Endothelial cell of hepatic sinusoid (primary cell): ENCODE measurements at regions not wholly inside any gene's neighbourhood (a gene's known extent, or its start where the extent isn't known, plus 50 kb on each side); places are given as distances from the start of the nearest gene placed in this dataset.
"Not testable (repeated sequence)": the region's sequence is repeated elsewhere in the genome, so short reads cannot be mapped to it uniquely, and the experiment has no call there.

Experiments
- in situ Hi-C: cut with HindIII; loops from 2 replicates; pipeline ENCODE4 v1.10.0; 2017; ENCODE audit warnings: low sequenced_read_pairs

DNA sequence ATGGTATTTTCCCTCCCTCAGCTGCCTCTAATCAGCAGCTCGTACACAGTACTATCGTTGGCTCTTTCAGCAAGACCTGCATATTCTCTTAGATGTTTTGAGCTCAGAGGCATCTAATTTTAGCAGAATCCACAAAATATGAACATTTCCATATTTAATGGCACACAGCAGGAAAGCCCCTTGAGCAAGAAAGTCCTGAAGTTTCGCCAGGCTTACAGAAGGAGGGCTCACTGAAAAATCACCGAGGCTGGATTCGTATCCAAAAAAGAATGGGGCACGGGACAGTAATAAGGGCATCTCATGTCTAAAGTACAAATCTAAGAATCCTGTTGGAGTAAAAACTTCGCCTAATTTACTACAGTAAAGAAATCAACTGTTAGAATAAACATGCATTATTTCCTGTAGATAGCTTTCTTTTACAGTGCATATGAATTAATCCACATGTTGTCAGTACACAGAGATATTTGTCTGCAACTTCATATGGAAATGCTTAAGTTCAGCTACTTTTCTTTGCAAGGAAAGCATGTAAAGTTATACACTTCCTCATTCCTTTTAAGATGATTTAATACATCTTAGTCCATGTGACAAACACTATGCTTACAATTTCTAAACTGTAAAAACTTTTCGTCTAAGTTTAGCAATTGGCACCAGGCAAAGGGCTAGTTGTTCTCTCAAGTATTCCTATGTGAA lies 1205.3 kb upstream of the ADGRL4 start:
- in situ Hi-C loops = no loop called here

DNA sequence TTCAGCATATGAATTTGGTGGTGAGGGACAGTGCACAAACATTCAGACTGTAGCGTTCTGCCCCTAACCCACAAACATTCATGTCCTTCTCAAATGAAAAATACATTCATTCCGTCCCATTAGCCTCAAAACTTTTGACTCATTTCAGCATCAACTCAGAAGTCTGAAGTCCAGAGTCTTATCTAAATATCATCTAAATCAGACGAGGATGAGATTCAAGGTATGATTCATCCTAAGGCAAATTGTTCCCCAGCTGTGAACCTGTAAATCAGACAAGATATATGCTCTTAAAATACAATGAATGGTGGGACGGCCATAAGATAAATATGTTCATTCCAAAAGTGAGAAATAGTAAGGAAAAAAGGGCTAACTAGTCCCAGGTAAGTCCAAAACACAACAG lies 1195.6 kb upstream of the ADGRL4 start:
- in situ Hi-C loops = no loop called here

DNA sequence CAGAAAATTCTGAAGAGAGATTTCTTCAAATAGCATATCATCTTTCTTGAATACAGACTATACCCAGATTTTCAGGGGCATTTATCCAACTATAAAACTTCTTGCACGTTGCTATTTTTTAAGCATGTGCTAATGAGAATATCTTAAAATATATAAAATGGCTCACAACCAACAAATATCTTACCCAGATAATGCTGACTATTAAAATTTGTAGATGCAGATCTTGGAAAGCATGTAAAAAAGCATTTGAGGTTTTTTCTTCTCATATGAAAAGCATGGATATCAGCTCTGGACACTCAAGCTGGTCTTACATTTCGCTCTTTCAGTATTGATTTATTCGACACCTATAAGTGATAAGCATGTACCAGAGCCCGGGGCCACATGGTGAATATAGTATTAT lies 1187.7 kb upstream of the ADGRL4 start:
- in situ Hi-C loops = no loop called here

DNA sequence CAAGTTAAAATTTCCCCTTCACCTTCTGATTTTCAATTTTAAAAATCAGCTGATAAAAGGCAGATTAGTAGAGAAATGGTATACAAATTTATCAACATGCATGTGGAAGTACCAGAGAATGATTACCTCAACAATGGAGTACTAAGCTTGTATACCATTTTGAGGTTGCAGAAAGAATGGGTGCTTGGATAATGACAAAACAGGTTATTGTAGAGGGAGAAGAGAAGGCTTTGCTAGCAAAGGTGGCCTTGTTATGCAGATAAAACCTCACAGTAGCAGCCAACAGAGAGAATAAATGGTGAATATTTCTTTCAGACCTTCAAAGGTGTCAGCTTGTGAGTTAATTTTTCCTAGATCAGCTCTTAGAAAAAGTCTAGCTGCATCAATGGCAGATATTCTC lies 1174.9 kb upstream of the ADGRL4 start:
- in situ Hi-C loops = no loop called here

DNA sequence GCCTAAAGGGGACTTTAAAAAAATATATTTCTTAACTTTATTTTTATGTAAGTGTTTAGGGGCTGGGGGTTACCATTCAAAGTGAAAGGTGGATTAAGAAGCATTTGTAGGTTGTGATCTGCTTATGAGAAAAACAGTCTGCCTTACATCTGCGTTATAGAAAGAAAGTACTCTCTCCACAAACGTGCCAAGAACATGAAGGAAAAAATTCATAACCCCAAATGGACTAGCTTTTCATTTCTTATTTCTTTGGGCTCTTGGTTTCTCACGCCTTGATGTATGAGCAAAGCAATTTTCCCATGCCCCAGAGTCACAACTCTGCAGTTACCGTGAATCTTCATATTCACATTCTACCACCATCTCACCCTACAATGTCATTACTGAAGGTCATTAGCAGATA lies 1165.1 kb upstream of the ADGRL4 start:
- in situ Hi-C loops = no loop called here

DNA sequence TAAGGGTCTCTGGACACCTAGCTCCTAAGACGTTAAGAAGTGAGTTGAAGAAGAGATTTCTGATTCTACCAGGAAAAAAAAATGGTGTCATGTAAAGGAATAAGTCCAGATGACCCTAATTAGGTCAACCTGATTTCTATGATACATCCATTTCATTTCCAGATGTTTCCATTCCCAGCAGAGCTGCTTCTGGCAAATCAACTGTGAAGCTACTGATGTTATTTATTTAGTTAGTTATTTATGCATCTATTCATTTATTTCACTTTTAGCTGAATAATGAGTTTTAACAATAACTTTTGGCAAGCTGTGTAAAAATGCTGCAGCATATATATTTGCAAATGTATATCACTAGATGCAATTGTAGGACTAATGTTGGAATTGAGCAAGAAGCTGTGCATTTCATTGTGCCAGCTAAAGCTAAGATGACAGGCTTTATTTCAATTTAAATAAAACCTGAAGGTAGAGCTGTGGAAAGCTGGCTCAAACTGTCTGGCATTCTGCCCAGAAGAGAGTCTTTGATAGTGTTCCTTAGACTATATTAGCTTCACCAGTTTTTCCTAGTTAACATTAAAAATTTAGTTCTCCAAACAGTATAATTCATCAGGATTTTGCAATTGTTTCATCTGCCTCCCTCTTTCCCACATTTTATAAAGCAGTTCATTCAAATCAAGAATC lies 1164.4 kb upstream of the ADGRL4 start:
- in situ Hi-C loops = no loop called here

DNA sequence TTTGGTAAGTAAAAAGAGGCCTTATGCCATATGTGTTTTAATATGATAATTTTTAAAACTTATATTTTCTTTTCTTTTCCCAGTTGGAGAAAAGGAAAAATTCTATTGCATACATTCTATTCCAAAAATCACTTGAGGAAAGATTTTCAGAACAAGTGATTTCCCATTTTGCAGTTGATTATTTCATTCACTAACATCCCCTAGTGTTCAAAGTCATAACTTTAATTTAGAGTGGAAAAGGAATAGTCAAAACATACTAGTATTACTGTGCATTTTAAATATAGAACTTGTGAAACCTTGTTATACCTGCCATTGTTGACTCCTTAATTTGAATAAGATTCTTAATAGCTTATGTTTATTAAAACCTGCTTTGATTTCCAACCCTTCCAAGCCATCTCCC lies 1157.6 kb upstream of the ADGRL4 start:
- in situ Hi-C loops = no loop called here

DNA sequence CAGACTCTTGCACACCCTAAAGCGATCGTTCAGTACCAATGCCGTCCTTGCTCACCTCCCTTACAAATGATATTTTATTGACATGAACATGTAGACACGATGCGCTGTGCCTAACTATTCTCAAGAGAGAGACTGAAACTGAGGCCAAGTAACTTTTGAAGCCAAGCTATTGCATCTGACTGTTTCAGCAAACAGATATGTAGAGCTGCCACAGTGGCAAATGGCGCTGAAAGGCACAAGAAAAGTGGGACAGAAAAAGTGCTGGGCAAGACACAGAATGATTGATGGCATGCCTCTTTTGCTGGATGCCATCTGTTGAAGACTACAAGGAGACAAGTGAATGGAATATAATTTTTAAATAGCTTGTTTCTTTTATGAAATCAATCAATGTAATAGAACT lies 1157.2 kb upstream of the ADGRL4 start:
- in situ Hi-C loops = no loop called here

DNA sequence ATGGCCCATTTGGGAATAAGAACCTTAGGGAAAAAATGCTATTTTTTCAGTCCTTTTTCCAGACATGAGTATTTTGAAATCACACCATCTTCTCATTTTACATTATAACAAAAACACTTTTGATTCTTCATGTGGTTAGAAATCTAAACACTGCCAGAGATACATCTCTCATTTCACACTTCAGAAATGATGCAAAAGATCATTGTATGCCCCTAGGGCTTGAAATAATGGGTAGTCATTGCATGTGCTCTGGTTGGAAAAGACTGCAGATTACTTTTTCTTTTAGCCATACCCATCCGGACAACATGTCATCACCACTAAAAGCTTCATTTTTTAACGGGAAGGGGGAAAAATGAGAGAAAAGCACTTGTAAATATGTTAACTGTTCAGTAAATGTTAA lies 1152.2 kb upstream of the ADGRL4 start:
- in situ Hi-C loops = no loop called here

DNA sequence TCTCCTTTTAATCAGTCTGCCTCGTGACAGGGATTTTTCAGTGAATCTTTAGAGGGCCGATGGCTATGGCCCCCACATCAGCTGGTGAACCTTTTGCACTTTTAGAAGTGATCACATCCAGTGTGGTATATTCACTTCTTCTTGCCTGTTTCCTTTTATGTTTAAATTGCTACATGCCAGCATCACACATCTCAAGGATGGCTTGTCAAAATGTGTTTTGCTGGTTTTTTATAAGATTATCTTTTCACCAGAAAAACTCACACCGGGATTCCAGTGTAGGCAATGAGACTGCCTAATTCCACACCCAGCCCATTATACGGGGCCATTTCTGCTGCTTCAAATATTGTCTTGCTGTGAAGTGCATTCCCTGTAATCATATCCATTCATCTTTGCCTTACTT lies 1151.7 kb upstream of the ADGRL4 start:
- in situ Hi-C loops = no loop called here

DNA sequence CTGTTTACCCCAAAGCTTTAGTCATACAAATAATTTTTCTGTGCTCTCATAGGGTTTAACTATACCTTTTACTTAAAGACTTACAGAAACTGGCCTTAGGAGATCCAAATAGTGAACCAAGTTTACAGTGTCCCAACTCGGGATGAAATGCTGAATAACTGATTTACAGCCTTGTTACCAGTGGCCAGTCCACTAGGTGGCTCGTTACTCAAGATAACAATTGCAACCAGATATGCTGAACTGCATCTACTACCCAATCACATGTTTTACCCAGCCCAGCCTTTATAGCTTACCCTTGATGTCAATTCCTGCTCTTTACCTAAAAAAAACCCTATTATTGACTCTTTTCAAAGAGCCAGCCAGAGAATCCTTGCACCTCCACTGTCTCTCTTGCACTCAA lies 1148.8 kb upstream of the ADGRL4 start:
- in situ Hi-C loops = no loop called here

DNA sequence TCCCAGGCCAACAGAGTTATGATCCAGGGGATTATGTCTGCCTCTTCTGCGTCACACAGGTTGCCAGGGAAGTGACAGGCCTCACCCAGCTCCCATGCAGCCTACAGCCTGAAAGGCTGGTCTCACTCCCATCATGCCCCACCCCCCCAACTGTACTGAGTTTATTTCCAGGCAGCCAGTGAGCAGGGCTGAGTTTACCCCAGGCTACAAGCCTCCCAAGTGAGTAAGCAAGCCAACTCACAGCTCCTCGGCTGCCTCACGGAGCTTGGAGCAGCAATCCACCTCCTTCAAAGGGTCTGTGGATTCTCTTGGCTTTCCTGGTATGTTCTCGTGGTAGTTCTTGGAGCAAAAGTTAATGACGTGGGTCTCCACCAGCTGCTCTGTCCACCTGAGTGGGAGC lies 1147.6 kb upstream of the ADGRL4 start:
- in situ Hi-C loops = no loop called here

DNA sequence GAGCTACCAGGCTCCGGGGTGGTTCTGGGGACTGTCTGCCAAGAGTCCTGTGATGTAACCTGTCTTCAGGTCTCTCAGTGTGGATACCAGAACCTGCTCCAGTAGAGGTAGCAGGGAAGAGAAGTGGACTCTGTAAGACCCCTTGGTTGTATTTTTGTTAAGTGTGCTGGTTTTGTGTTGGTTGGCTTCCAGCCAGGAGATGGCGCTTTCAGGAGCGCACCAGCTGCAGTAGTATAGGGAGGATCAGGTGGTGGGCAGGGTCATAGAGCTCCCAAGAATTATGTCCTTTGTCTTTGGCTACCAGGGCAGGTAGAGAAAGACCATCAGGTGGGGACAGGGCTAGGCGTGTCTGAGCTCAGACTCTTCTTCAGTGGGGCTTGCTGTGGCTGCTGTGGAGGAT lies 1147.2 kb upstream of the ADGRL4 start:
- in situ Hi-C loops = no loop called here

DNA sequence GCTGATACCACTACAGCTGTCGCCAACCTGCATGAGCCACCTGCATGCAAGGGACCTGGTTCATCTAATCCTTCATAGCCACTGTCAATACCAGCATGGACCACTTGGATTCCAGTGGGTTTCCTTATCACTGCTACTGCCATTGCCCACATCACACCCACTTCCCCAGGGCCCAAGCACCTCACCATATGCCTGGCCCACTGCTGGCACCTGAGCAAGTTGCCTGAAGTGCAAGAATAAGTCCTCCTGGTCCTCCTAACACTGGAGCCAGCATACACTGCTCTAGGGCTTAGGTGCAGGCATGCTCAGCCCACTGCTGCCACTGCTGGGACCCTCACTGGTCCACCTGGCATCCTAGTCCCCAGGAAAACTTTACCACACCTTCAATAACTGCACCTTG lies 1136.8 kb upstream of the ADGRL4 start:
- in situ Hi-C loops = no loop called here

DNA sequence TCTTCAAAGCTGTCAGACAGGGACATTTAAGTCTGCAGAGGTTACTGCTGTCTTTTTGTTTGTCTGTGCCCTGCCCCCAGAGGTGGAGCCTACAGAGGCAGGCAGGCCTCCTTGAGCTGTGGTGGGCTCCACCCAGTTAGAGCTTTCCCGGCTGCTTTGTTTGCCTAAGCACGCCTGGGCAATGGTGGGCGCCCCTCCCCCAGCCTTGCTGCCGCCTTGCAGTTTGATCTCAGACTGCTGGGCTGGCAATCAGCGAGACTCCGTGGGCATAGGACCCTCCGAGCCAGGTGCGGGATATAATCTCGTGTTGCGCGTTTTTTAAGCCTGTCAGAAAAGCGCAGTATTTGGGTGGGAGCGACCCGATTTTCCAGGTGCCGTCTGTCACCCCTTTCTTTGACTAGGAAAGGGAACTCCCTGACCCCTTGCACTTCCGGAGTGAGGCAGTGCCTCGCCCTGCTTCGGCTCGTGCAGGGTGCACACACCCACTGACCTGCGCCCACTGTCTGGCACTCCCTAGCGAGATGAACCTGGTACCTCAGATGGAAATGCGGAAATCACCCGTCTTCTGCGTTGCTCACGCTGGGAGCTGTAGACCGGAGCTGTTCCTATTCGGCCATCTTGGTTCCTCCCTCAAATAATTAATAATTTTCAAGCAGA lies 1131.5 kb upstream of the ADGRL4 start:
- in situ Hi-C loops = not testable (repeated sequence)

DNA sequence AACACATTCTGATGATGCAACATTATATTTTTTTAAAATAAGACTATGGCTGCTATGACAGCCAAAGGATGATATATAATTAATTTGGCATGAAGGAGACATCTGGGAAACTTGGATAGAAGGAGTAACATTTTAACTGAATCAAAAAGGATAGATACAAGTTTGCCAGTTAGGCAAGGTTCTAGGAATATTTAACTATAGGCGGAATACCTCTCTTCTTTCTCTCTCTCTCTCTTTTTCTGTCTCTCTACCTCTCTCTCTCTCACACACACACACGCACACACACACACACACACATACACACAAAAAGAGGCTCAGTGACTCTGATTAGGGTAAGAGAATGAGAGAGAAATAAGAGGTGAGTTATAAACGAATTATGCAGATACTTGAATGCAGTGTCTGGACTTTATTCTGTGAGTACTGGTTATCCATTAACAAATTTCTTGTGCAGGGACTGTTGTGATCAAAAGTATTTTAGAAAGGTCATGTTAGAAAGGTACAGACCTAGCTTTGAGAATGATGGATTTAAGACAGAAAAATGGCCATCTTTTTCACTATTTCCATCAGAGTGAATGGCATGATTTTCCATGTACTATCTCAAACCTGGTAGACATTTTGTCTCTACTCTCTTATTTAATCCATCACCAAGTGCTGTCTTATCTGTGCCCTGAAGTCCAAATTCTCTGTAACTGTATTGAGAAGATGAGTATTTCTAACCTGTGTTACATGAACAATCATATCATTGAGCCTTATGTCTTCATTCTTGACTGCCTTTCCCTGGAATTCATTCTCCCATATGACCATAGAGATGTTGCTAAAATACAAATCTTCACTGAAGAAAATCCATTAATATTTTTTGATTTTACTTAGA lies 1106.9 kb upstream of the ADGRL4 start:
- in situ Hi-C loops = no loop called here

DNA sequence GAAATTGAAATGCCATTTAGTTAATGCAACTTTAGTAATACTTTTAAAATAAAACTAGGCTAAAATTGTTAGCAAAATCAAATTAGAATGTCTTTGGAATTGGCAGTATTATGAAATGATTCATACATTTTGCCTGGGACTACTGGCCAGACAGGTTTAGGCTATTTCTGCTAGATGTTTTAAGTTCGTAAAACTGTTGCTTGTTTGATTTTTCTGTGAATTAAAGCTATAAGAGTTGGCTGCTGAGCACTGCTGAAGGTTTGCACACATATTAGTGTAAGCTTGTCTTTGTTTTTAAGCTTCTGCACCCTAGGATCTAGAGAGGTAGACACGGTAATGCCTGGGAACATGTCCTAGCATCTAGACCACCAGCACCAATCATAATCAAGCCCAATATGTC lies 1094.6 kb upstream of the ADGRL4 start:
- in situ Hi-C loops = no loop called here

DNA sequence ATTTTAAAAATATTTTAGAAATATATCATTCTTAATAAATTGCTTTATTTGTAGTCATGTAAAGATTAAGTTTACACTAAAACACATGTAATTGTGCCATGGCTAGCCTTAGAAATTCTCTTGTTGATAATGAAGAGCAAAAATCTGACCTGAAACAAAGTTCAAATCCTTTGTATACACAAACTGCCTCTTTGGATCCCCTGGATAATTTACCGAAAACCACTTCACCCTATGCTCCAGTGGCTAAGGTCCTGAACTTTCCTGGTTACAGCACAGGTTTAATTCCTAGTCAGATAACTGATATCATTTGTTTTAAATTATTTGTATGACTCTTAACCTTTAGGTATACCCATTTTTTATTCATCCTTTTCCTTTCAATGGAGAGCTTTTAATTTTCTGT lies 1093.2 kb upstream of the ADGRL4 start:
- in situ Hi-C loops = no loop called here

DNA sequence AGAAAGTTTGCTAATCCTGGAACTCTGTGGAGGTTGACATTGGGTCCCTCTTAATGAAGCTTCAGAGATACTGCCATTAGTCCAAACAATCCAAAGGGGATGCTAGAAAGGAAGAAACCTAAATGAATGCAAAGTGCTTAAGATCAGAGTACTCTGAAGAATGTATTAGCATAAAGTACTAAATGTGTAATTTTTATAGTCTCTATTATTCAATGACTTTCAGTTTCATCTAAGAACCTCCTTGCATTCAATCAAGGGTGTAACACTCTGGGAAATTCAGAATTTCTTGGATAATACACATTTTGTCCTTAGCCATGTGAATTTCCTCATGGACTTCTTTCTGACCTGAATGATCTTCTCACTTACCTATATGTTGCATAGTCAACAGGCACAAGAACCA lies 1078.5 kb upstream of the ADGRL4 start:
- in situ Hi-C loops = no loop called here

DNA sequence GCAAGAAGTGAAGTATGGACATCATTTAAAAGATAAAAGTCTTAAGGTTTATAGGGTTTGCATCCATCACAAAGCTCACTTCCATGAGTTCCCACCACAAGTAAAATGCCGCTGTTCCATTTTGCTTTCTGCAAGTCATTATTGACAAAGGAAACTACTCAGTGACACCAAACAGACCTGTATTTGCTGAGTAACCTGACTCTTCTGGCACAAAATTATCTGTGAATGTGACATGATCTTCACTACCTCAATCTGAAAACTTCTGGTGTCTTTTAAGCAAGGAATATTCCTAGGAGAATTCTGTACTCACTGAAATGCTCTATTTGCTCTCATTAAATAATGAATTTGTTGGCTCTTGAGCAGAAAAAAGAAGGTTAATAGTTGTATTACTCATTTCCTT lies 1077.4 kb upstream of the ADGRL4 start:
- in situ Hi-C loops = no loop called here

DNA sequence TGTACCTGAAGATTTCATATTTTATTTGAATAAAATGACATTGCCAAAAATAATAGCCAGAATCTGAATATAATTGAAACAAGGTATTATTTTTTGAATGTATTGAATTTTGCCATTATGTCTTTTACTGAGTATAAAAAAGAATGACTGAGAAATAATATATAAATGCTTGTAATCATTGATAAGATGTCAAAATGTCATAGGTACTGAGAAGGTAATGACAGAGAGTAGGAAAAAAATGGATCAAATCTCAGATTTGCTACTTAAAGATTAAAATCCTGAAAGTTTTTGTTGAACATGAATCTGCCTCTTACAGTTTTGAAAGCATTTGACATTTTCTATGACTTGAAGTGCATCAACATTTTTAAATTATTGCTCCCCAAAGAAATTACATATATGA lies 1069.9 kb upstream of the ADGRL4 start:
- in situ Hi-C loops = no loop called here
